ENCODE measurements at regions not wholly inside any gene's neighbourhood (a gene's known extent, or its start where the extent isn't known, plus 50 kb on each side); places are given as distances from the start of the nearest gene placed in this dataset.

GRCh38 chr20:17844549-17845298 is 123.9 kb downstream of the SNX5 start:
- in situ Hi-C loops (cut with HindIII; ENCODE audit: low pct_ligation_motif_present, low pct_unique_long_range_greater_than_20kb, low sequenced_read_pairs) = no loop called here

GRCh38 chr20:17844133-17844429 is 124.5 kb downstream of the SNX5 start:
- in situ Hi-C loops (cut with HindIII; ENCODE audit: low pct_ligation_motif_present, low pct_unique_long_range_greater_than_20kb, low sequenced_read_pairs) = no loop called here
- no peak for DNase-seq

More at GRCh38 chr20:17844549-17845298, 123.9 kb downstream of the SNX5 start:
- no peak for DNase-seq

GRCh38 chr20:17843246-17844132 is 125.1 kb downstream of the SNX5 start:
- peak; percentile 27 for DNase-seq
- in situ Hi-C loops (cut with HindIII; ENCODE audit: low pct_ligation_motif_present, low pct_unique_long_range_greater_than_20kb, low sequenced_read_pairs) = no loop called here

GRCh38 chr20:17841751-17842215 is 126.8 kb downstream of the SNX5 start:
- in situ Hi-C loops (cut with HindIII; ENCODE audit: low pct_ligation_motif_present, low pct_unique_long_range_greater_than_20kb, low sequenced_read_pairs) = no loop called here
- no peak for DNase-seq

GRCh38 chr20:17840423-17840822 is 128.2 kb downstream of the SNX5 start:
- no peak for DNase-seq
- in situ Hi-C loops (cut with HindIII; ENCODE audit: low pct_ligation_motif_present, low pct_unique_long_range_greater_than_20kb, low sequenced_read_pairs) = no loop called here

- in situ Hi-C loops (cut with HindIII; ENCODE audit: low pct_ligation_motif_present, low pct_unique_long_range_greater_than_20kb, low sequenced_read_pairs) = no loop called here
- no peak for DNase-seq
Measured at GRCh38 chr20:17838921-17839320, 129.7 kb downstream of the SNX5 start.

- no peak for DNase-seq
- in situ Hi-C loops (cut with HindIII; ENCODE audit: low pct_ligation_motif_present, low pct_unique_long_range_greater_than_20kb, low sequenced_read_pairs) = no loop called here
Measured at GRCh38 chr20:17837179-17837578, 131.4 kb downstream of the SNX5 start.

GRCh38 chr20:17836303-17836861 is 132.2 kb downstream of the SNX5 start:
- in situ Hi-C loops (cut with HindIII; ENCODE audit: low pct_ligation_motif_present, low pct_unique_long_range_greater_than_20kb, low sequenced_read_pairs) = no loop called here
- DNase-seq = no peak

- in situ Hi-C loops (cut with HindIII; ENCODE audit: low pct_ligation_motif_present, low pct_unique_long_range_greater_than_20kb, low sequenced_read_pairs) = no loop called here
- DNase-seq = no peak
Measured at GRCh38 chr20:17835934-17836300, 132.7 kb downstream of the SNX5 start.

- in situ Hi-C loops (cut with HindIII; ENCODE audit: low pct_ligation_motif_present, low pct_unique_long_range_greater_than_20kb, low sequenced_read_pairs) = no loop called here
- peak; percentile 76 for DNase-seq
Measured at GRCh38 chr20:17835240-17835933, 133.2 kb downstream of the SNX5 start.

- no peak for DNase-seq
- in situ Hi-C loops (cut with HindIII; ENCODE audit: low pct_ligation_motif_present, low pct_unique_long_range_greater_than_20kb, low sequenced_read_pairs) = no loop called here
Measured at GRCh38 chr20:17834804-17835203, 133.8 kb downstream of the SNX5 start.

- DNase-seq = no peak
- in situ Hi-C loops (cut with HindIII; ENCODE audit: low pct_ligation_motif_present, low pct_unique_long_range_greater_than_20kb, low sequenced_read_pairs) = no loop called here
Measured at GRCh38 chr20:17833036-17833674, 133.4 kb downstream of the BANF2 start.

- DNase-seq = no peak
- in situ Hi-C loops (cut with HindIII; ENCODE audit: low pct_ligation_motif_present, low pct_unique_long_range_greater_than_20kb, low sequenced_read_pairs) = no loop called here
Measured at GRCh38 chr20:17832236-17832915, 132.6 kb downstream of the BANF2 start.

GRCh38 chr20:17828598-17829144 is 128.9 kb downstream of the BANF2 start:
- in situ Hi-C loops (cut with HindIII; ENCODE audit: low pct_ligation_motif_present, low pct_unique_long_range_greater_than_20kb, low sequenced_read_pairs) = no loop called here
- DNase-seq = no peak

GRCh38 chr20:17827759-17828559 is 128.2 kb downstream of the BANF2 start:
- no peak for DNase-seq
- in situ Hi-C loops (cut with HindIII; ENCODE audit: low pct_ligation_motif_present, low pct_unique_long_range_greater_than_20kb, low sequenced_read_pairs) = no loop called here

- in situ Hi-C loops (cut with HindIII; ENCODE audit: low pct_ligation_motif_present, low pct_unique_long_range_greater_than_20kb, low sequenced_read_pairs) = no loop called here
- DNase-seq = no peak
Measured at GRCh38 chr20:17827079-17827478, 127.3 kb downstream of the BANF2 start.

Data from ACHN (cell line).